ENCODE measurements at regions not wholly inside any gene's neighbourhood (a gene's known extent, or its start where the extent isn't known, plus 50 kb on each side); places are given as distances from the start of the nearest gene placed in this dataset.
A peak's percentile ranks its signal among the peaks of the same experiment; 100 is the strongest.

DNA sequence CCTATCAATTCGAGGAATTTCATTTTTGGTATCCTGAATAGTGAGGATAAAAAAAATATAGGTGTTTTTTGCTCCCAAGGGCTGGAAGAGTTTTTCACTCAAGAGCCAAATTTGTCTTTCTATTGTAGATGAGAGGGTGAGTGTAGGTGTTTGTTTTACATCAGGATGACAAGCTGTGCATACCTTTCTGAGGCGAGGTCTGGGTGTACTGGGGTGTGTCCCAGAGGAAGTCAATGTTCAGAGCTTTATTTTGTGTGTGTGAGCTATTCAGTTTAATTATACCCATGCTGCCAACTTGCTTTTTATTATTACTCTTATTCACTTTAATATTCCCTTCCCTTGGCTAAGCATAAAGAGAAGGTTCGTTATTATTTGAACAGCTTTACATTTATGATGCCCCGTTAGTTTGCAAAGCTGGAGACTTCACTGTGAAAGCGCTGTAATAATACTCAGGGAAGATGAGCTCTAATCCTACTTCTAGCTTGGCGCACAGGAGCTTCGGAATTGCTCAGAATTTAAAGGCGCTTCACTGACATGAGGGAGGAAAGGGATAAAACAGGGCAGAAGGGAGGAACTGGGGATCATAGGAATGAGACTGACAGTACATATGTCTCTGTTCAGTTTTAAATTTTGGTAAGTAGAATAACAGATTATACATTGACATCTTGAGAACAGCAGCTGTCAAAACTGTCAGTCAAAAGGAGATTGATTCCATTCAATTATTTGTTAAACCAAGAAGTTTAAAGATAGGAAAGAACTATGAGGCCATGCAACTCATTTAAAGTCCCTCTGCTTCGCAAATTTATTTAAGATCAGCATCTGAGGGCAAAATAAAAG, 117.7 kb upstream of the TP63 start:
- Histone ChIP-seq H3K56ac (ENCODE audit: low read length) (no peak overlapping the region), H2AK5ac (ENCODE audit: low read length) (no peak overlapping the region), H2BK120ac (ENCODE audit: low read depth, low read length) (no peak overlapping the region), H3K18ac (ENCODE audit: low read length) (no peak overlapping the region), H3K27me3 (ENCODE audit: insufficient read depth, low read length, poor library complexity) (no peaks in the 10 kb centered on the region), H3K27ac (ENCODE audit: low read depth, low read length) (no peak overlapping the region), H2BK5ac (ENCODE audit: low read length) (no peak overlapping the region), H3K4ac (ENCODE audit: low read depth, low read length) (no peak overlapping the region), H3K79me1 (ENCODE audit: low read length) (no peaks in the 10 kb centered on the region), H3K36me3 (ENCODE audit: control insufficient read depth, insufficient read depth, low read length) (no peaks in the 10 kb centered on the region), H3K9ac (ENCODE audit: low read length) (no peak overlapping the region), H4K5ac (ENCODE audit: low read length) (no peak overlapping the region), H3K23ac (ENCODE audit: low read length) (no peak overlapping the region), H3K4me2 (ENCODE audit: low read length) (no peak overlapping the region), H2BK15ac (replicated peaks; ENCODE audit: low read depth) (no peak overlapping the region), H3K79me2 (ENCODE audit: control insufficient read depth, insufficient read depth, low read length) (no peaks in the 10 kb centered on the region), H3K4me1 (ENCODE audit: control insufficient read depth, low read depth, low read length) (no peaks in the 10 kb centered on the region), H3K4me3 (ENCODE audit: low read length) (no peak overlapping the region), H4K8ac (ENCODE audit: low read depth, low read length) (no peak overlapping the region)
- no peak for DNase-seq
- WGBS (ENCODE audit: extremely low coverage, insufficient coverage, low lambda C conversion rate), result no CpG with 5 or more reads among the region's 9 CpGs

- Histone ChIP-seq H3K18ac (ENCODE audit: low read length) (no peak overlapping the region), H2BK5ac (ENCODE audit: low read length) (no peak overlapping the region), H2BK120ac (ENCODE audit: low read depth, low read length) (no peak overlapping the region), H3K4me1 (ENCODE audit: control insufficient read depth, low read depth, low read length) (no peaks in the 10 kb centered on the region), H2BK15ac (replicated peaks; ENCODE audit: low read depth) (no peak overlapping the region), H2AK5ac (ENCODE audit: low read length) (no peak overlapping the region), H4K5ac (ENCODE audit: low read length) (no peak overlapping the region), H3K23ac (ENCODE audit: low read length) (no peak overlapping the region), H3K4ac (ENCODE audit: low read depth, low read length) (no peak overlapping the region), H3K36me3 (ENCODE audit: control insufficient read depth, insufficient read depth, low read length) (no peaks in the 10 kb centered on the region), H3K79me2 (ENCODE audit: control insufficient read depth, insufficient read depth, low read length) (no peaks in the 10 kb centered on the region), H3K9ac (ENCODE audit: low read length) (no peak overlapping the region), H4K8ac (ENCODE audit: low read depth, low read length) (no peak overlapping the region), H3K27me3 (ENCODE audit: insufficient read depth, low read length, poor library complexity) (no peaks in the 10 kb centered on the region), H3K4me2 (ENCODE audit: low read length) (no peak overlapping the region), H3K4me3 (ENCODE audit: low read length) (no peak overlapping the region), H3K79me1 (ENCODE audit: low read length) (no peaks in the 10 kb centered on the region), H3K27ac (ENCODE audit: low read depth, low read length) (no peak overlapping the region), H3K56ac (ENCODE audit: low read length) (no peak overlapping the region)
- no CpG with 5 or more reads among the region's 3 CpGs for WGBS (ENCODE audit: extremely low coverage, insufficient coverage, low lambda C conversion rate)
- DNase-seq, result no peak
These were observed 115.2 kb upstream of the TP63 start for GRCh38 chr3:189516039-189516438.

DNA sequence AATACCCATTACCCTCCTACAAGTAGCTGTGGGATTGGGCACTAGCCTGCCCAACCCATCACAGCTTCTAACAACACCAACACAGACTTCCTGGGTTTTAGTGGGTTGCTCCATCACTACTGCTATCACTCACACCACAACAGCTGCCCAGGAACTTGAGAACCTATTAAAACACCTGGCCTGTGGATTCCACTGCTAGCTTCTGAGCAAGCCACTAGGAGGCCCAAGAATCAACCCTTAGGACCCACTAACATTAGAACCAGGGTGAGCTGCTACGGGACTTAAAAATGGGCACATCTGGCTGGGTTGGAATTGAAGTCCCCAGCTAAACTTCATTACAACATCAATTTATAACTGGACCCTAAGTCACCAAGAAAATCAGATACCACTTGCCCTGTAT, 113.2 kb upstream of the TP63 start:
- no peaks in the 10 kb centered on the region for H3K4me1 ChIP-seq (ENCODE audit: control insufficient read depth, low read depth, low read length)
- no peak overlapping the region for H4K5ac ChIP-seq (ENCODE audit: low read length)
- H3K23ac ChIP-seq (ENCODE audit: low read length), result no peak overlapping the region
- WGBS (ENCODE audit: extremely low coverage, insufficient coverage, low lambda C conversion rate), result no CpG with 5 or more reads among the region's 1 CpG
- no peaks in the 10 kb centered on the region for H3K79me1 ChIP-seq (ENCODE audit: low read length)
- no peak overlapping the region for H3K18ac ChIP-seq (ENCODE audit: low read length)
- H3K27ac ChIP-seq (ENCODE audit: low read depth, low read length), result no peak overlapping the region
- H2BK120ac ChIP-seq (ENCODE audit: low read depth, low read length), result no peak overlapping the region
- no peak overlapping the region for H2BK5ac ChIP-seq (ENCODE audit: low read length)
- no peak overlapping the region for H2AK5ac ChIP-seq (ENCODE audit: low read length)
- H3K4ac ChIP-seq (ENCODE audit: low read depth, low read length), result no peak overlapping the region
- no peaks in the 10 kb centered on the region for H3K36me3 ChIP-seq (ENCODE audit: control insufficient read depth, insufficient read depth, low read length)
- H3K27me3 ChIP-seq (ENCODE audit: insufficient read depth, low read length, poor library complexity), result no peaks in the 10 kb centered on the region
- no peak overlapping the region for H3K4me3 ChIP-seq (ENCODE audit: low read length)
- no peak overlapping the region for H3K56ac ChIP-seq (ENCODE audit: low read length)
- no peak overlapping the region for H4K8ac ChIP-seq (ENCODE audit: low read depth, low read length)
- H2BK15ac ChIP-seq (replicated peaks; ENCODE audit: low read depth), result no peak overlapping the region
- DNase-seq, result peak; percentile 30
- no peak overlapping the region for H3K4me2 ChIP-seq (ENCODE audit: low read length)
- no peak overlapping the region for H3K9ac ChIP-seq (ENCODE audit: low read length)
- H3K79me2 ChIP-seq (ENCODE audit: control insufficient read depth, insufficient read depth, low read length), result no peaks in the 10 kb centered on the region

GRCh38 chr3:189519458-189519857, 111.7 kb upstream of the TP63 start:
- Histone ChIP-seq H3K4me3 (ENCODE audit: low read length) (no peak overlapping the region), H3K18ac (ENCODE audit: low read length) (no peak overlapping the region)

GRCh38 chr3:189529468-189529867, 101.7 kb upstream of the TP63 start:
- H3K27me3 ChIP-seq (ENCODE audit: insufficient read depth, low read length, poor library complexity), result no peaks in the 10 kb centered on the region
- no CpG with 5 or more reads among the region's 1 CpG for WGBS (ENCODE audit: extremely low coverage, insufficient coverage, low lambda C conversion rate)
- H4K8ac ChIP-seq (ENCODE audit: low read depth, low read length), result no peak overlapping the region
- H3K79me2 ChIP-seq (ENCODE audit: control insufficient read depth, insufficient read depth, low read length), result no peaks in the 10 kb centered on the region
- no peak overlapping the region for H3K9ac ChIP-seq (ENCODE audit: low read length)
- no peak overlapping the region for H4K5ac ChIP-seq (ENCODE audit: low read length)
- no peaks in the 10 kb centered on the region for H3K4me1 ChIP-seq (ENCODE audit: control insufficient read depth, low read depth, low read length)
- H3K4me3 ChIP-seq (ENCODE audit: low read length), result no peak overlapping the region
- DNase-seq, result no peak
- H2AK5ac ChIP-seq (ENCODE audit: low read length), result no peak overlapping the region
- no peak overlapping the region for H3K18ac ChIP-seq (ENCODE audit: low read length)
- H3K56ac ChIP-seq (ENCODE audit: low read length), result no peak overlapping the region
- no peak overlapping the region for H3K23ac ChIP-seq (ENCODE audit: low read length)
- H2BK120ac ChIP-seq (ENCODE audit: low read depth, low read length), result no peak overlapping the region
- H3K4me2 ChIP-seq (ENCODE audit: low read length), result no peak overlapping the region
- H3K79me1 ChIP-seq (ENCODE audit: low read length), result no peaks in the 10 kb centered on the region
- H3K36me3 ChIP-seq (ENCODE audit: control insufficient read depth, insufficient read depth, low read length), result no peaks in the 10 kb centered on the region
- no peak overlapping the region for H2BK5ac ChIP-seq (ENCODE audit: low read length)
- no peak overlapping the region for H3K4ac ChIP-seq (ENCODE audit: low read depth, low read length)
- H2BK15ac ChIP-seq (replicated peaks; ENCODE audit: low read depth), result no peak overlapping the region
- H3K27ac ChIP-seq (ENCODE audit: low read depth, low read length), result no peak overlapping the region

More at GRCh38 chr3:189519458-189519857, 111.7 kb upstream of the TP63 start:
- no peak overlapping the region for H2BK15ac ChIP-seq (replicated peaks; ENCODE audit: low read depth)
- no peaks in the 10 kb centered on the region for H3K36me3 ChIP-seq (ENCODE audit: control insufficient read depth, insufficient read depth, low read length)
- no peak overlapping the region for H2BK120ac ChIP-seq (ENCODE audit: low read depth, low read length)
- H3K4me2 ChIP-seq (ENCODE audit: low read length), result no peak overlapping the region
- no peaks in the 10 kb centered on the region for H3K79me1 ChIP-seq (ENCODE audit: low read length)
- no peak overlapping the region for H2BK5ac ChIP-seq (ENCODE audit: low read length)
- H3K79me2 ChIP-seq (ENCODE audit: control insufficient read depth, insufficient read depth, low read length), result no peaks in the 10 kb centered on the region
- H4K5ac ChIP-seq (ENCODE audit: low read length), result no peak overlapping the region
- no peaks in the 10 kb centered on the region for H3K4me1 ChIP-seq (ENCODE audit: control insufficient read depth, low read depth, low read length)
- no peaks in the 10 kb centered on the region for H3K27me3 ChIP-seq (ENCODE audit: insufficient read depth, low read length, poor library complexity)
- H3K56ac ChIP-seq (ENCODE audit: low read length), result no peak overlapping the region
- H2AK5ac ChIP-seq (ENCODE audit: low read length), result no peak overlapping the region
- H3K4ac ChIP-seq (ENCODE audit: low read depth, low read length), result no peak overlapping the region
- H3K27ac ChIP-seq (ENCODE audit: low read depth, low read length), result no peak overlapping the region
- H3K9ac ChIP-seq (ENCODE audit: low read length), result no peak overlapping the region
- H4K8ac ChIP-seq (ENCODE audit: low read depth, low read length), result no peak overlapping the region
- H3K23ac ChIP-seq (ENCODE audit: low read length), result no peak overlapping the region
- DNase-seq, result no peak
